Skeletal muscle tissue (tissue), 3 donors: ENCODE measurements at regions not wholly inside any gene's neighbourhood (a gene's known extent, or its start where the extent isn't known, plus 50 kb on each side); places are given as distances from the start of the nearest gene placed in this dataset.
"Not testable (repeated sequence)": the region's sequence is repeated elsewhere in the genome, so short reads cannot be mapped to it uniquely, and the experiment has no call there.

Experiments
- H3K27ac ChIP-seq: one replicate; pipeline ENCODE4 v1.7.0; 2013; ENCODE audit warnings: mild to moderate bottlenecking, low read depth, low read length, inconsistent platforms
- H3K27me3 ChIP-seq, 3 donors: one replicate each; pipeline ENCODE4 v1.7.0; 2013; ENCODE audit warnings: low read length in 3 of 3; ENCODE audit not compliant: control insufficient read depth in 3 of 3, insufficient read depth in 3 of 3
- H3K36me3 ChIP-seq, 3 donors: one replicate each; pipeline ENCODE4 v1.7.0; 2013; ENCODE audit warnings: low read length in 3 of 3; ENCODE audit not compliant: control insufficient read depth in 3 of 3, insufficient read depth in 3 of 3
- H3K4me1 ChIP-seq, 3 donors: one replicate each; pipeline ENCODE4 v1.7.0; 2013; ENCODE audit warnings: low read length in 3 of 3, mild to moderate bottlenecking in 3 of 3; ENCODE audit not compliant: control insufficient read depth in 3 of 3, insufficient read depth in 3 of 3
- H3K4me3 ChIP-seq, 3 donors: one replicate each; pipeline ENCODE4 v1.7.0; 2013; ENCODE audit warnings: low read length in 3 of 3
- H3K9ac ChIP-seq, 3 donors: one replicate each; pipeline ENCODE4 v1.7.0; 2013; ENCODE audit warnings: low read length in 3 of 3, mild to moderate bottlenecking in 3 of 3, moderate library complexity in 2 of 3, low read depth in 1 of 3
- H3K9me3 ChIP-seq, 3 donors: one replicate each; pipeline ENCODE4 v1.7.0; 2013; ENCODE audit warnings: low read length in 3 of 3; ENCODE audit not compliant: control insufficient read depth in 3 of 3
- donor health status: Osteomylitis.

GRCh38 chr1:113199760-113200455 is 126.9 kb downstream of the LRIG2 start:
- no peaks in the 10 kb centered on the region for H3K9me3 ChIP-seq
- no peaks in the 10 kb centered on the region for H3K4me1 ChIP-seq
- peaks cover 0 to under 1% (median 0%) of the 10 kb centered on the region in 3 donors for H3K27me3 ChIP-seq
- no peak overlapping the region for H3K27ac ChIP-seq
- no peaks in the 10 kb centered on the region for H3K36me3 ChIP-seq
- no peak overlapping the region for H3K9ac ChIP-seq
- no peak overlapping the region for H3K4me3 ChIP-seq

DNA sequence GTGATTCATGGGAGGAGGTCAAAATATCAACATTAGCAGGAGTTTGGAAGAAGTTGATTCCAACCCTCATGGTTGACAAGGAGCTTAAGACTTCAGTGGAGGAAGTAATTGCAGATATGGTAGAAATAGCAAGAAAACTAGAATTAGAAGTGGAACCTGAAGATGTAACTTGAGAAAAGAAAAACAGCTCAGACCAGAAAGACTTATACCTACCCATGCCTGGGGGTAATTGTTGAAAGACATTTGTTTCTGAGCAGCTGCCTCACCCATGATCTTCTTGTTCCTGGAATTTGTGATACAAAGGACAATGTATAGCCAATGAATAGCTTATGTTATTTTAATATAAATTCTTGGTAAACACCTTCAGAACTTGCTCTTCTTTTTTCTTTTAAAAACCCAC is 128.6 kb downstream of the LRIG2 start:
- no peaks in the 10 kb centered on the region for H3K4me1 ChIP-seq
- H3K27me3 ChIP-seq, result no peaks in the 10 kb centered on the region
- H3K36me3 ChIP-seq, result no peaks in the 10 kb centered on the region
- H3K9ac ChIP-seq, result no peak overlapping the region
- H3K9me3 ChIP-seq, result no peaks in the 10 kb centered on the region
- no peak overlapping the region for H3K27ac ChIP-seq
- H3K4me3 ChIP-seq, result no peak overlapping the region

- Histone ChIP-seq H3K9ac (no peak overlapping the region), H3K27ac (no peak overlapping the region), H3K36me3 (no peaks in the 10 kb centered on the region), H3K9me3 (no peaks in the 10 kb centered on the region), H3K4me1 (no peaks in the 10 kb centered on the region), H3K4me3 (no peak overlapping the region), H3K27me3 (peaks cover 0 to 2% (median 0%) of the 10 kb centered on the region in 3 donors)
Observed at GRCh38 chr1:113205980-113206766, 133.2 kb downstream of the LRIG2 start.

GRCh38 chr1:113207019-113207418 is 134.0 kb downstream of the LRIG2 start:
- H3K36me3 ChIP-seq, result no peaks in the 10 kb centered on the region
- no peak overlapping the region for H3K27ac ChIP-seq
- no peaks in the 10 kb centered on the region for H3K9me3 ChIP-seq
- no peaks in the 10 kb centered on the region for H3K4me1 ChIP-seq
- no peak overlapping the region for H3K4me3 ChIP-seq
- no peak overlapping the region for H3K9ac ChIP-seq
- H3K27me3 ChIP-seq, result peaks cover 0 to 6% (median 3%) of the 10 kb centered on the region in 3 donors

DNA sequence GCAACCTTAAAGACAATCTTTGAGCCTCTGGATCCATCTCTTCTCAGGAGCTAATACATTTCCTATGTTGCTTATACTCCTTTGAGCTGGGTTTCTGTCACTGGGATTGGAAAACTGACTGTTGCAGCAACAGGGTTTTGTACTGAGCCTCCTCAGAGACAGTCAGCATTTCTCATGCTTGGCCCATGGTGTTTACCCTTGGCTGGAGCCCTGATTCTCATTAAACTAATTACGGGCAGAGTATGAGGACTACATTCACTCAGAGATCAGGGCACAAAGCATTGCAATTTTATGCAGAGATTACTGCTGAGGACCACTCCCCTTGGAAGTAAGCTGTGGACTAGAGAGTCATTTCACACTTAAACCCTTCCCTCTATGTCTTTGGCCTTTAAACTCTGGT is 134.5 kb downstream of the LRIG2 start:
- Histone ChIP-seq H3K36me3 (no peaks in the 10 kb centered on the region), H3K27me3 (peaks cover 0 to 6% (median 3%) of the 10 kb centered on the region in 3 donors), H3K4me3 (no peak overlapping the region)

DNA sequence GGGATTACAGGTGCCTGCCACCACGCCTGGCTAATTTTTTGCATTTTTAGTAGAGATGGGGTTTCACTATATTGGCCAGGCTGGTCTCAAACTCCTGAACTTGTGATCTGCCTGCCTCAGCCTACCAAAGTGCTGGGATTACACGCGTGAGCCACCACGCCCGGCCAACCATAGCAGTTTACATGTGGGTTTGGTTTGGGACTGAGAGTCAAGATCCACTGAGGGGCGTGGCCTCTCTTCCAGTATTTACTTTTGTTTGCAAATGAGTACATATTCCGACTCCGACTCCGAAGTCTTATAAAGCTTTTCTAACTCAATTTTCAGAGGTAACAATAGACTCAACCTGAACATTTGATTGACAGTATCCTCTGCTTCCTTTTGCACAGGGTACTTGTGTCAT is 135.4 kb downstream of the LRIG2 start:
- H3K9ac ChIP-seq, H3K36me3 ChIP-seq, H3K4me3 ChIP-seq, H3K27ac ChIP-seq, H3K4me1 ChIP-seq, H3K9me3 ChIP-seq, H3K27me3 ChIP-seq: not testable (repeated sequence)

More for the DNA sequence above, 134.5 kb downstream of the LRIG2 start:
- H3K9ac ChIP-seq, result no peak overlapping the region
- H3K4me1 ChIP-seq, result no peaks in the 10 kb centered on the region
- H3K9me3 ChIP-seq, result no peaks in the 10 kb centered on the region
- no peak overlapping the region for H3K27ac ChIP-seq

DNA sequence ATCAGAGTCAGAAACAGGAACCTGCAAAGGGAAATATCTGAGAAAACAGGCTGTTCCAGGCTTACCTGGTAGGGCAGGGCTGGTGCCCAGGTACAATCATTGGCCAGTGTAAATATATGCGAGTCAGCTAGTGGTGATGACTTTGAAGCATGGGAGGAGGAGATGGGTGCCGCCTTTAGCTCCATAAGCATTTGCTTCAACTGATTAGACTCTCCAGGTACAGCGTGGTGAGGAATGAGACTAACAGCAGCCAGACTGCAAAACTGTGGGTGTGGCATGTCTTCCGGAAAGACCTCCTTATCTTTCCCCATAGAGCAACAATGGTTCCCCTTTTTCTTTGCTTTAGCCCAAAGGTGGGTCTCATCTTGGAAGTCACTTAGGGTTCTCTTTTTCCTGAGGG is 137.2 kb downstream of the LRIG2 start:
- no peak overlapping the region for H3K9ac ChIP-seq
- H3K4me3 ChIP-seq, result no peak overlapping the region
- peaks cover 0 to 6% (median 3%) of the 10 kb centered on the region in 3 donors for H3K27me3 ChIP-seq
- H3K27ac ChIP-seq, result no peak overlapping the region
- no peaks in the 10 kb centered on the region for H3K36me3 ChIP-seq
- H3K4me1 ChIP-seq, result no peaks in the 10 kb centered on the region
- no peaks in the 10 kb centered on the region for H3K9me3 ChIP-seq

DNA sequence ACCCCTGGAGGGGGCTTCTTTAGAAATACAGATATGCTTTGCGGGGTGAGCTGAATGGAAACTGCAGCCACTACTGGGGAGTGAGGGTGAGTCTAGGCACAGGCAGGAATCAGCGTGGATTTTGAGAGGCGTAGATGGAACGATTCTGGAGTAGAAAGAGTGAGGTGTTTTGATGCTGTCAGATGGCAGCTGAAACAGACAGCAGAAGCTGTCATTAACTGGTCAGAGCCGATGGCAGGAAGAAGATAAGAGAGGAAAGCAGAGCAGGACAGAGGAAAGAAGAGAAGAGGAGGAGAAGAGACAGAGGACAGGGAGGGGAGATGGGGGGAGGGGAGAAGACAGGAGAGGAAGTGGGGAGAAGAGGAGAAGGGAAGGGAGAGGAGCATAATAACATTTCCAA is 138.5 kb downstream of the LRIG2 start:
- H3K4me1 ChIP-seq, result no peaks in the 10 kb centered on the region
- no peak overlapping the region for H3K4me3 ChIP-seq
- no peaks in the 10 kb centered on the region for H3K36me3 ChIP-seq
- no peaks in the 10 kb centered on the region for H3K9me3 ChIP-seq
- H3K27me3 ChIP-seq, result peaks cover 0 to 6% (median 3%) of the 10 kb centered on the region in 3 donors
- H3K9ac ChIP-seq, result no peak overlapping the region
- no peak overlapping the region for H3K27ac ChIP-seq

DNA sequence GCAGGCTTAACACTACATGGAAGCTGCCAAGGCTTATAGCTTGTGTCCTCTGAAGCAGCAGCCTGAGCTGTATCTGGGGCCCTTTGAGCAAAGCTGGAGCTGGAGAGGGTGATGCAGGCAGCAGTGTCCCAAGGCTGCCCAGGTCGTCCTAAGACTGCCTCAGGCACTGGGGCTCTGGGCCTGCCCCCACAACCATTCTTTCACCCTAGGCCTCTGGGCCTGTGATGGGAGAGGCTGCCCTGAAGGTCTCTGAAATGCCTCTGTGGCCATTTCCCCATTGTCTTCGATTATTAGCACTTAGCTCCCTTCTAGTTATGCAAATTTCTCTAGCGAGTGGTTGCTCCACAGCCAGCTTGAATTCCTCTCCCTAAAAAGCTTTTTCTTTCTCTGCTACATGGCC is 142.0 kb downstream of the LRIG2 start:
- no peaks in the 10 kb centered on the region for H3K4me1 ChIP-seq

DNA sequence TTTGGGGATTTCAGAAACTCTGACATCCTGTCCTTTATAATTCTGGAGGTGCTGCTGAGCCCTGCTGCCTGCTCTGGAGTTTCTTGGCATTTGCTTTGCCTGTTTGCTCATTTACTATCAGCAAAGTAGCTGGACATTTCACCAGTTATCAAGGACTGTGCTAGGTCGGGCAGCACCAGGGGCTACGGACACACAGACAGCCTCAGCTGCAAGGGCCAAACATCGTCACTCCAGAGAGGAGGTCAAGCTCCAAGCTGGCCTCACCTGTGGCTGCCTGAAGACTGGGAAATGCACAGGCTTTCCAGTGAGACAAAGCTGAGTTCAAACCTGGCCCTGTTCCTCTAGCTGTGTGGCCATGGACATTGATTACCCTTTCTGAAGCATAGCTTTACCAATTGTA is 143.7 kb downstream of the LRIG2 start:
- Histone ChIP-seq H3K9me3 (no peaks in the 10 kb centered on the region), H3K27me3 (peaks cover 0 to 3% (median 1%) of the 10 kb centered on the region in 3 donors), H3K4me1 (no peaks in the 10 kb centered on the region), H3K4me3 (no peak overlapping the region), H3K9ac (no peak overlapping the region), H3K27ac (no peak overlapping the region), H3K36me3 (no peaks in the 10 kb centered on the region)

More for the DNA sequence above, 142.0 kb downstream of the LRIG2 start:
- no peaks in the 10 kb centered on the region for H3K36me3 ChIP-seq
- H3K4me3 ChIP-seq, result no peak overlapping the region
- H3K27me3 ChIP-seq, result peaks cover 0 to 4% (median 3%) of the 10 kb centered on the region in 3 donors
- no peaks in the 10 kb centered on the region for H3K9me3 ChIP-seq
- no peak overlapping the region for H3K27ac ChIP-seq
- no peak overlapping the region for H3K9ac ChIP-seq
